ENCODE measurements at regions not wholly inside any gene's neighbourhood (a gene's known extent, or its start where the extent isn't known, plus 50 kb on each side); places are given as distances from the start of the nearest gene placed in this dataset.

GRCh38 chr3:176807938-176808337 is 389.3 kb downstream of the TBL1XR1 start:
- H3K36me3 ChIP-seq (ENCODE audit: control insufficient read depth, insufficient read depth, low read length), result no peaks in the 10 kb centered on the region
- no peaks in the 10 kb centered on the region for H3K27me3 ChIP-seq (ENCODE audit: control insufficient read depth, insufficient read depth, low read length)
- no CpG with 5 or more reads among the region's 2 CpGs for WGBS (ENCODE audit: insufficient coverage)

GRCh38 chr3:176799675-176800074 is 397.6 kb downstream of the TBL1XR1 start:
- H3K27ac ChIP-seq (ENCODE audit: low read length), result no peak overlapping the region
- no peak for DNase-seq
- H3K4me3 ChIP-seq (ENCODE audit: low read length), result no peak overlapping the region
- H3K9me3 ChIP-seq (replicated peaks; ENCODE audit: control insufficient read depth, low read depth, low read length), result no peaks in the 10 kb centered on the region
- WGBS (ENCODE audit: insufficient coverage), result 67% methylated on average over 1 of the region's 2 CpGs
- H3K27me3 ChIP-seq (ENCODE audit: control insufficient read depth, insufficient read depth, low read length), result no peaks in the 10 kb centered on the region
- H3K4me1 ChIP-seq (ENCODE audit: control insufficient read depth, insufficient read depth, low read length), result no peaks in the 10 kb centered on the region
- no peaks in the 10 kb centered on the region for H3K36me3 ChIP-seq (ENCODE audit: control insufficient read depth, insufficient read depth, low read length)

More at GRCh38 chr3:176807938-176808337, 389.3 kb downstream of the TBL1XR1 start:
- Histone ChIP-seq H3K27ac (ENCODE audit: low read length) (no peak overlapping the region), H3K4me3 (ENCODE audit: low read length) (no peak overlapping the region), H3K4me1 (ENCODE audit: control insufficient read depth, insufficient read depth, low read length) (no peaks in the 10 kb centered on the region), H3K9me3 (replicated peaks; ENCODE audit: control insufficient read depth, low read depth, low read length) (no peaks in the 10 kb centered on the region)
- DNase-seq, result no peak

GRCh38 chr3:176798680-176799079 is 398.6 kb downstream of the TBL1XR1 start:
- no peaks in the 10 kb centered on the region for H3K9me3 ChIP-seq (replicated peaks; ENCODE audit: control insufficient read depth, low read depth, low read length)
- WGBS (ENCODE audit: insufficient coverage), result no CpG with 5 or more reads among the region's 1 CpG
- no peak for DNase-seq
- H3K27me3 ChIP-seq (ENCODE audit: control insufficient read depth, insufficient read depth, low read length), result no peaks in the 10 kb centered on the region
- no peak overlapping the region for H3K4me3 ChIP-seq (ENCODE audit: low read length)
- no peak overlapping the region for H3K27ac ChIP-seq (ENCODE audit: low read length)
- H3K36me3 ChIP-seq (ENCODE audit: control insufficient read depth, insufficient read depth, low read length), result no peaks in the 10 kb centered on the region
- H3K4me1 ChIP-seq (ENCODE audit: control insufficient read depth, insufficient read depth, low read length), result no peaks in the 10 kb centered on the region

- no peaks in the 10 kb centered on the region for H3K27me3 ChIP-seq (ENCODE audit: control insufficient read depth, insufficient read depth, low read length)
- no peaks in the 10 kb centered on the region for H3K36me3 ChIP-seq (ENCODE audit: control insufficient read depth, insufficient read depth, low read length)
- whole genome bisulfite sequencing (ENCODE audit: insufficient coverage), result no CpG with 5 or more reads among the region's 2 CpGs
- H3K4me1 ChIP-seq (ENCODE audit: control insufficient read depth, insufficient read depth, low read length), result no peaks in the 10 kb centered on the region
- no peak overlapping the region for H3K27ac ChIP-seq (ENCODE audit: low read length)
- DNase-seq, result no peak
- no peak overlapping the region for H3K4me3 ChIP-seq (ENCODE audit: low read length)
- H3K9me3 ChIP-seq (replicated peaks; ENCODE audit: control insufficient read depth, low read depth, low read length), result no peaks in the 10 kb centered on the region
Measured at GRCh38 chr3:176796371-176796770, 400.9 kb downstream of the TBL1XR1 start.

GRCh38 chr3:176795891-176796290 is 401.4 kb downstream of the TBL1XR1 start:
- H3K27ac ChIP-seq (ENCODE audit: low read length), result no peak overlapping the region
- H3K36me3 ChIP-seq (ENCODE audit: control insufficient read depth, insufficient read depth, low read length), result no peaks in the 10 kb centered on the region
- H3K4me3 ChIP-seq (ENCODE audit: low read length), result no peak overlapping the region
- no CpG with 5 or more reads among the region's 2 CpGs for WGBS (ENCODE audit: insufficient coverage)
- DNase-seq, result no peak
- no peaks in the 10 kb centered on the region for H3K9me3 ChIP-seq (replicated peaks; ENCODE audit: control insufficient read depth, low read depth, low read length)
- H3K27me3 ChIP-seq (ENCODE audit: control insufficient read depth, insufficient read depth, low read length), result no peaks in the 10 kb centered on the region
- H3K4me1 ChIP-seq (ENCODE audit: control insufficient read depth, insufficient read depth, low read length), result no peaks in the 10 kb centered on the region

GRCh38 chr3:176794406-176794805 is 402.9 kb downstream of the TBL1XR1 start:
- Histone ChIP-seq H3K4me1 (ENCODE audit: control insufficient read depth, insufficient read depth, low read length) (no peaks in the 10 kb centered on the region), H3K27ac (ENCODE audit: low read length) (no peak overlapping the region), H3K27me3 (ENCODE audit: control insufficient read depth, insufficient read depth, low read length) (no peaks in the 10 kb centered on the region), H3K36me3 (ENCODE audit: control insufficient read depth, insufficient read depth, low read length) (no peaks in the 10 kb centered on the region), H3K4me3 (ENCODE audit: low read length) (no peak overlapping the region), H3K9me3 (replicated peaks; ENCODE audit: control insufficient read depth, low read depth, low read length) (no peaks in the 10 kb centered on the region)
- WGBS (ENCODE audit: insufficient coverage), result 92% methylated on average over 1 of the region's 3 CpGs
- DNase-seq, result no peak

GRCh38 chr3:176789947-176790346 is 407.3 kb downstream of the TBL1XR1 start:
- 80% methylated on average over 1 of the region's 3 CpGs for WGBS (ENCODE audit: insufficient coverage)
- Histone ChIP-seq H3K4me1 (ENCODE audit: control insufficient read depth, insufficient read depth, low read length) (no peaks in the 10 kb centered on the region), H3K9me3 (replicated peaks; ENCODE audit: control insufficient read depth, low read depth, low read length) (no peaks in the 10 kb centered on the region), H3K27me3 (ENCODE audit: control insufficient read depth, insufficient read depth, low read length) (no peaks in the 10 kb centered on the region), H3K4me3 (ENCODE audit: low read length) (no peak overlapping the region), H3K27ac (ENCODE audit: low read length) (no peak overlapping the region), H3K36me3 (ENCODE audit: control insufficient read depth, insufficient read depth, low read length) (no peaks in the 10 kb centered on the region)
- peak; percentile 25 for DNase-seq

GRCh38 chr3:176789281-176789705 is 408.0 kb downstream of the TBL1XR1 start:
- Histone ChIP-seq H3K27ac (ENCODE audit: low read length) (no peak overlapping the region), H3K9me3 (replicated peaks; ENCODE audit: control insufficient read depth, low read depth, low read length) (no peaks in the 10 kb centered on the region), H3K27me3 (ENCODE audit: control insufficient read depth, insufficient read depth, low read length) (no peaks in the 10 kb centered on the region), H3K4me3 (ENCODE audit: low read length) (no peak overlapping the region), H3K36me3 (ENCODE audit: control insufficient read depth, insufficient read depth, low read length) (no peaks in the 10 kb centered on the region), H3K4me1 (ENCODE audit: control insufficient read depth, insufficient read depth, low read length) (no peaks in the 10 kb centered on the region)
- DNase-seq, result no peak
- no CpG with 5 or more reads among the region's 1 CpG for WGBS (ENCODE audit: insufficient coverage)

GRCh38 chr3:176787506-176787905 is 409.8 kb downstream of the TBL1XR1 start:
- DNase-seq, result no peak
- WGBS (ENCODE audit: insufficient coverage), result 57% methylated on average over 1 of the region's 3 CpGs
- no peaks in the 10 kb centered on the region for H3K4me1 ChIP-seq (ENCODE audit: control insufficient read depth, insufficient read depth, low read length)
- H3K27me3 ChIP-seq (ENCODE audit: control insufficient read depth, insufficient read depth, low read length), result no peaks in the 10 kb centered on the region
- no peak overlapping the region for H3K4me3 ChIP-seq (ENCODE audit: low read length)
- no peak overlapping the region for H3K27ac ChIP-seq (ENCODE audit: low read length)
- H3K9me3 ChIP-seq (replicated peaks; ENCODE audit: control insufficient read depth, low read depth, low read length), result no peaks in the 10 kb centered on the region
- H3K36me3 ChIP-seq (ENCODE audit: control insufficient read depth, insufficient read depth, low read length), result no peaks in the 10 kb centered on the region

- Histone ChIP-seq H3K36me3 (ENCODE audit: control insufficient read depth, insufficient read depth, low read length) (no peaks in the 10 kb centered on the region), H3K9me3 (replicated peaks; ENCODE audit: control insufficient read depth, low read depth, low read length) (no peaks in the 10 kb centered on the region), H3K4me1 (ENCODE audit: control insufficient read depth, insufficient read depth, low read length) (no peaks in the 10 kb centered on the region), H3K27me3 (ENCODE audit: control insufficient read depth, insufficient read depth, low read length) (no peaks in the 10 kb centered on the region), H3K4me3 (ENCODE audit: low read length) (no peak overlapping the region), H3K27ac (ENCODE audit: low read length) (no peak overlapping the region)
- peak; percentile 64 for DNase-seq
- WGBS (ENCODE audit: insufficient coverage), result 20% methylated on average over 1 of the region's 3 CpGs
Measured at GRCh38 chr3:176785171-176785570, 412.1 kb downstream of the TBL1XR1 start.

GRCh38 chr3:176780766-176781165 is 416.5 kb downstream of the TBL1XR1 start:
- no peaks in the 10 kb centered on the region for H3K4me1 ChIP-seq (ENCODE audit: control insufficient read depth, insufficient read depth, low read length)
- H3K4me3 ChIP-seq (ENCODE audit: low read length), result no peak overlapping the region
- H3K27ac ChIP-seq (ENCODE audit: low read length), result no peak overlapping the region
- no peaks in the 10 kb centered on the region for H3K36me3 ChIP-seq (ENCODE audit: control insufficient read depth, insufficient read depth, low read length)
- no peak for DNase-seq
- H3K27me3 ChIP-seq (ENCODE audit: control insufficient read depth, insufficient read depth, low read length), result no peaks in the 10 kb centered on the region
- H3K9me3 ChIP-seq (replicated peaks; ENCODE audit: control insufficient read depth, low read depth, low read length), result no peaks in the 10 kb centered on the region

Data from muscle of leg (tissue), 3 donors.